GM18870 (cell line): ENCODE measurements at regions not wholly inside any gene's neighbourhood (a gene's known extent, or its start where the extent isn't known, plus 50 kb on each side); places are given as distances from the start of the nearest gene placed in this dataset.
A peak's percentile ranks its signal among the peaks of the same experiment; 100 is the strongest.

ENCODE experiments used
- ATAC-seq: cut with Tn5 transposase; IDR thresholded peaks from one replicate; pipeline ENCODE4 v1.9.1; 2021; ENCODE audit warnings: moderate library complexity; ENCODE audit not compliant: unreplicated experiment

GRCh38 chr10:32171204-32171603 is 115.0 kb upstream of the KIF5B start:
- no peak for ATAC-seq

GRCh38 chr10:32169556-32169955 is 113.3 kb upstream of the KIF5B start:
- ATAC-seq = no peak

GRCh38 chr10:32167450-32167849 is 111.2 kb upstream of the KIF5B start:
- no peak for ATAC-seq

- no peak for ATAC-seq
These were observed 110.1 kb upstream of the KIF5B start for GRCh38 chr10:32166365-32166764.

GRCh38 chr10:32163762-32164148 is 107.5 kb upstream of the KIF5B start:
- no peak for ATAC-seq

- ATAC-seq = no peak
These were observed 107.0 kb upstream of the KIF5B start for GRCh38 chr10:32163071-32163761.

GRCh38 chr10:32161586-32161985 is 105.4 kb upstream of the KIF5B start:
- no peak for ATAC-seq

- ATAC-seq = no peak
These were observed 104.6 kb upstream of the KIF5B start for GRCh38 chr10:32160864-32161263.

GRCh38 chr10:32159264-32159663 is 103.0 kb upstream of the KIF5B start:
- ATAC-seq = no peak

GRCh38 chr10:32156031-32156495 is 99.8 kb upstream of the KIF5B start:
- ATAC-seq = no peak

- no peak for ATAC-seq
These were observed 98.9 kb upstream of the KIF5B start for GRCh38 chr10:32155075-32155516.

- ATAC-seq = no peak
These were observed 97.7 kb upstream of the KIF5B start for GRCh38 chr10:32153931-32154330.

- ATAC-seq = no peak
These were observed 97.0 kb upstream of the KIF5B start for GRCh38 chr10:32153252-32153651.

GRCh38 chr10:32151871-32152270 is 95.6 kb upstream of the KIF5B start:
- ATAC-seq = no peak

GRCh38 chr10:32150532-32151101 is 94.4 kb upstream of the KIF5B start:
- no peak for ATAC-seq

GRCh38 chr10:32149252-32149955 is 93.2 kb upstream of the KIF5B start:
- peak; percentile 89 for ATAC-seq

- no peak for ATAC-seq
These were observed 92.6 kb upstream of the KIF5B start for GRCh38 chr10:32148864-32149251.

- ATAC-seq = no peak
These were observed 91.5 kb upstream of the KIF5B start for GRCh38 chr10:32147730-32148129.

- no peak for ATAC-seq
These were observed 89.9 kb upstream of the KIF5B start for GRCh38 chr10:32146166-32146565.

GRCh38 chr10:32144817-32145688 is 88.8 kb upstream of the KIF5B start:
- ATAC-seq = no peak

- ATAC-seq = no peak
These were observed 87.2 kb upstream of the KIF5B start for GRCh38 chr10:32143302-32143847.
